WTC11 (cell line): ENCODE measurements at regions not wholly inside any gene's neighbourhood (a gene's known extent, or its start where the extent isn't known, plus 50 kb on each side); places are given as distances from the start of the nearest gene placed in this dataset.

Source experiments
- ATAC-seq: fragments of 200-7000 bp; cut with Tn5 transposase; 2 replicates; pipeline ENCODE4 v1.10.0; 2021; ENCODE audit warnings: mild to moderate bottlenecking, moderate library complexity
- CTCF ChIA-PET: fragments of 300-600 bp; sonication (Branson Sonifier 250); formaldehyde crosslinking; loops from one replicate; lab custom pipeline; 2021; ENCODE audit warnings: antibody characterized with exemption; lab: Charles Lee
- POLR2A ChIA-PET: fragments of 350-600 bp; sonication (Branson Sonifier 250); formaldehyde crosslinking; loops from one replicate; lab custom pipeline; 2021; ENCODE audit warnings: antibody characterized with exemption; lab: Charles Lee
- DNase-seq: peaks from one replicate; pipeline ENCODE4 v3.0.0; 2021; ENCODE audit warnings: low spot score
- H3K27ac Mint-ChIP-seq: 2 replicates; pipeline ENCODE4 v1.8.0; 2021; ENCODE audit warnings: mixed read lengths
- H3K27me3 Mint-ChIP-seq: 2 replicates; pipeline ENCODE4 v1.8.0; 2021; ENCODE audit warnings: low read depth, mild to moderate bottlenecking, moderate library complexity, mixed read lengths
- H3K36me3 Mint-ChIP-seq: 2 replicates; pipeline ENCODE4 v1.8.0; 2021; ENCODE audit warnings: mixed read lengths
- H3K4me1 Mint-ChIP-seq: 2 replicates; pipeline ENCODE4 v1.8.0; 2022; ENCODE audit warnings: mixed read lengths
- H3K4me3 Mint-ChIP-seq: 2 replicates; pipeline ENCODE4 v1.8.0; 2021; ENCODE audit warnings: mild to moderate bottlenecking, moderate library complexity, mixed read lengths
- H3K9me3 Mint-ChIP-seq: 2 replicates; pipeline ENCODE4 v1.8.0; 2021; ENCODE audit warnings: mixed read lengths
- ATF1 ChIP-seq: sonication (generic); formaldehyde crosslinking; IDR thresholded peaks from 2 replicates; pipeline ENCODE4 v1.8.1; 2023; ENCODE audit warnings: mild to moderate bottlenecking, moderate library complexity, missing genetic modification reagents
- EMX1 ChIP-seq: fragments of 250-450 bp; sonication (Bioruptor Pico); IDR thresholded peaks from 2 replicates; pipeline ENCODE4 v1.8.0; 2021; ENCODE audit warnings: mild to moderate bottlenecking
- FOXJ3 ChIP-seq: sonication (generic); formaldehyde crosslinking; IDR thresholded peaks from 2 replicates; pipeline ENCODE4 v1.9.0; 2021; ENCODE audit warnings: missing genetic modification reagents, mild to moderate bottlenecking, borderline replicate concordance
- GRHL2 ChIP-seq: fragments of 250-450 bp; sonication (Bioruptor Pico); IDR thresholded peaks from 2 replicates; pipeline ENCODE4 v1.8.0; 2022; ENCODE audit warnings: mild to moderate bottlenecking, moderate library complexity; ENCODE audit not compliant: insufficient replicate concordance, severe bottlenecking
- IRF2 ChIP-seq: sonication (generic); formaldehyde crosslinking; IDR thresholded peaks from 2 replicates; pipeline ENCODE4 v1.8.0; 2022; ENCODE audit warnings: low read depth, missing genetic modification reagents, borderline replicate concordance
- JUN ChIP-seq: sonication (generic); formaldehyde crosslinking; IDR thresholded peaks from 2 replicates; pipeline ENCODE4 v1.8.0; 2023; ENCODE audit warnings: mild to moderate bottlenecking, missing genetic modification reagents
- MYBL2 ChIP-seq: sonication (generic); formaldehyde crosslinking; IDR thresholded peaks from 2 replicates; pipeline ENCODE4 v1.8.1; 2023; ENCODE audit warnings: mild to moderate bottlenecking, moderate library complexity, missing genetic modification reagents
- NFATC4 ChIP-seq: fragments of 250-450 bp; sonication (Bioruptor Pico); IDR thresholded peaks from 2 replicates; pipeline ENCODE4 v1.9.0; 2021; ENCODE audit warnings: mild to moderate bottlenecking
- ZNF138 ChIP-seq: sonication (generic); formaldehyde crosslinking; conservative IDR thresholded peaks from 2 replicates; pipeline ENCODE4 v1.8.1; 2022; ENCODE audit warnings: mild to moderate bottlenecking, moderate library complexity, missing genetic modification reagents
- TF ChIP-seq, protein P1 (sequence below): sonication (generic); formaldehyde crosslinking; IDR thresholded peaks from 2 replicates; pipeline ENCODE4 v1.8.0; 2022; ENCODE audit warnings: missing genetic modification reagents
- TF ChIP-seq, protein P2 (sequence below): fragments of 250-450 bp; sonication (Bioruptor Pico); IDR thresholded peaks from 2 replicates; pipeline ENCODE4 v1.8.0; 2021; ENCODE audit warnings: mild to moderate bottlenecking
- TF ChIP-seq, protein P3 (sequence below): sonication (generic); formaldehyde crosslinking; IDR thresholded peaks from 2 replicates; pipeline ENCODE4 v1.8.0; 2022; ENCODE audit warnings: mild to moderate bottlenecking, missing genetic modification reagents
- TF ChIP-seq, protein P4 (sequence below): sonication (generic); formaldehyde crosslinking; IDR thresholded peaks from 2 replicates; pipeline ENCODE4 v1.8.1; 2023; ENCODE audit warnings: mild to moderate bottlenecking, missing genetic modification reagents, moderate library complexity
- TF ChIP-seq, protein P5 (sequence below): sonication (generic); formaldehyde crosslinking; IDR thresholded peaks from 2 replicates; pipeline ENCODE4 v1.8.1; 2022; ENCODE audit warnings: low read depth, missing genetic modification reagents, borderline replicate concordance
- TF ChIP-seq, protein P6 (sequence below): sonication (generic); formaldehyde crosslinking; IDR thresholded peaks from 2 replicates; pipeline ENCODE4 v1.8.1; 2022; ENCODE audit warnings: missing genetic modification reagents, borderline replicate concordance
- TF ChIP-seq, protein P7 (sequence below): sonication (generic); formaldehyde crosslinking; conservative IDR thresholded peaks from 2 replicates; pipeline ENCODE4 v1.8.1; 2023; ENCODE audit warnings: mild to moderate bottlenecking, low read depth, missing genetic modification reagents, moderate library complexity

DNA sequence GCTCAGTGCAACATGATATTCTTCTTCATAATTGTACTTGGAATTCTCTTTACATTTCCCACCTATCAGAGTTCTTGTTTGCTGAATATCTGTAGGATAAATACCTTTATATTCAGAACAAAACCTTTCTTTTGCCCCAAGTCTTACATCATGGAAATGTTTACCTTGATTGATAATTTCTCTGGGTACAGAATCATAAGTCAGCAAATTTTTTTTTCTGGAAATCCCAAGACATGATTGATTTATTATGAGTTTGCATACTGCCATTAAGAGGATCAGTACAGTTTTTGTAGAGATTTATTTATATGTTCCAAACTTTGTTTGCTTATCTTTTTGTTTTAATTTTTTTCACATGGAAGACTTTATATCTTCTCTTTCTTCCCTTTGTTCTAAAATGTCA is 699.8 kb upstream of the KIF2B start:
- no peaks in the 10 kb centered on the region for H3K4me1 Mint-ChIP-seq
- peaks cover 29% of the 10 kb centered on the region for H3K9me3 Mint-ChIP-seq
- peaks cover 13% of the 10 kb centered on the region for H3K36me3 Mint-ChIP-seq
- ATAC-seq (no peak), DNase-seq (no peak)
- H3K27ac Mint-ChIP-seq: no peak overlapping the region
- TF ChIP-seq, protein P1, sequence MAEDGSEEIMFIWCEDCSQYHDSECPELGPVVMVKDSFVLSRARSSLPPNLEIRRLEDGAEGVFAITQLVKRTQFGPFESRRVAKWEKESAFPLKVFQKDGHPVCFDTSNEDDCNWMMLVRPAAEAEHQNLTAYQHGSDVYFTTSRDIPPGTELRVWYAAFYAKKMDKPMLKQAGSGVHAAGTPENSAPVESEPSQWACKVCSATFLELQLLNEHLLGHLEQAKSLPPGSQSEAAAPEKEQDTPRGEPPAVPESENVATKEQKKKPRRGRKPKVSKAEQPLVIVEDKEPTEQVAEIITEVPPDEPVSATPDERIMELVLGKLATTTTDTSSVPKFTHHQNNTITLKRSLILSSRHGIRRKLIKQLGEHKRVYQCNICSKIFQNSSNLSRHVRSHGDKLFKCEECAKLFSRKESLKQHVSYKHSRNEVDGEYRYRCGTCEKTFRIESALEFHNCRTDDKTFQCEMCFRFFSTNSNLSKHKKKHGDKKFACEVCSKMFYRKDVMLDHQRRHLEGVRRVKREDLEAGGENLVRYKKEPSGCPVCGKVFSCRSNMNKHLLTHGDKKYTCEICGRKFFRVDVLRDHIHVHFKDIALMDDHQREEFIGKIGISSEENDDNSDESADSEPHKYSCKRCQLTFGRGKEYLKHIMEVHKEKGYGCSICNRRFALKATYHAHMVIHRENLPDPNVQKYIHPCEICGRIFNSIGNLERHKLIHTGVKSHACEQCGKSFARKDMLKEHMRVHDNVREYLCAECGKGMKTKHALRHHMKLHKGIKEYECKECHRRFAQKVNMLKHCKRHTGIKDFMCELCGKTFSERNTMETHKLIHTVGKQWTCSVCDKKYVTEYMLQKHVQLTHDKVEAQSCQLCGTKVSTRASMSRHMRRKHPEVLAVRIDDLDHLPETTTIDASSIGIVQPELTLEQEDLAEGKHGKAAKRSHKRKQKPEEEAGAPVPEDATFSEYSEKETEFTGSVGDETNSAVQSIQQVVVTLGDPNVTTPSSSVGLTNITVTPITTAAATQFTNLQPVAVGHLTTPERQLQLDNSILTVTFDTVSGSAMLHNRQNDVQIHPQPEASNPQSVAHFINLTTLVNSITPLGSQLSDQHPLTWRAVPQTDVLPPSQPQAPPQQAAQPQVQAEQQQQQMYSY (CRISPR knock-in tag): no peak
- POLR2A ChIA-PET: interaction anchor here (0.7 kb wide), 1 partner anchor 14 kb away, joined by 6 read pairs; no protein-coding TSS in a partner anchor
- CTCF ChIA-PET: no interaction called here
- H3K4me3 Mint-ChIP-seq: no peak overlapping the region
- H3K27me3 Mint-ChIP-seq: no peaks in the 10 kb centered on the region

DNA sequence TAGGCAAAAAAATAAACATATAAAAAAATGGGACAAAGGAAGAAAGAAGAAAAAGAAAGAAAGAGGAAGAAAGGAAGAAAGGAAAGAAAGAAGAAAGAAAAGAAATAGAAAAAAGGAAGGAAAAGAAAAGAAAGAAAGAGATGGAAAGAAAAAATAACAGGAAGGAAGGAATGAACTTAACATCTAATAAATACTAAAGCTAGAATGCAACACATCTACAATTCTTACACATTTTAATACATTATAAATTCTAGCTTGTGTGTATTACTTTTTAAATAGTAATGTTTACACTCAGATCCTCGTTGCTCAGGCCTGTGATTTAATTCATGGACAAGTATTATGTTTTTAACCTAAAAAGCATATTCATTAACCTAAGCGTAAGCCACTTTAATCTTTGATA is 703.0 kb upstream of the KIF2B start:
- Mint-ChIP-seq H3K4me1 (no peaks in the 10 kb centered on the region), H3K4me3 (no peak overlapping the region)
- TF ChIP-seq, protein P2, sequence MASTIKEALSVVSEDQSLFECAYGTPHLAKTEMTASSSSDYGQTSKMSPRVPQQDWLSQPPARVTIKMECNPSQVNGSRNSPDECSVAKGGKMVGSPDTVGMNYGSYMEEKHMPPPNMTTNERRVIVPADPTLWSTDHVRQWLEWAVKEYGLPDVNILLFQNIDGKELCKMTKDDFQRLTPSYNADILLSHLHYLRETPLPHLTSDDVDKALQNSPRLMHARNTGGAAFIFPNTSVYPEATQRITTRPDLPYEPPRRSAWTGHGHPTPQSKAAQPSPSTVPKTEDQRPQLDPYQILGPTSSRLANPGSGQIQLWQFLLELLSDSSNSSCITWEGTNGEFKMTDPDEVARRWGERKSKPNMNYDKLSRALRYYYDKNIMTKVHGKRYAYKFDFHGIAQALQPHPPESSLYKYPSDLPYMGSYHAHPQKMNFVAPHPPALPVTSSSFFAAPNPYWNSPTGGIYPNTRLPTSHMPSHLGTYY (CRISPR knock-in tag): no peak
- TF ChIP-seq, protein P3, sequence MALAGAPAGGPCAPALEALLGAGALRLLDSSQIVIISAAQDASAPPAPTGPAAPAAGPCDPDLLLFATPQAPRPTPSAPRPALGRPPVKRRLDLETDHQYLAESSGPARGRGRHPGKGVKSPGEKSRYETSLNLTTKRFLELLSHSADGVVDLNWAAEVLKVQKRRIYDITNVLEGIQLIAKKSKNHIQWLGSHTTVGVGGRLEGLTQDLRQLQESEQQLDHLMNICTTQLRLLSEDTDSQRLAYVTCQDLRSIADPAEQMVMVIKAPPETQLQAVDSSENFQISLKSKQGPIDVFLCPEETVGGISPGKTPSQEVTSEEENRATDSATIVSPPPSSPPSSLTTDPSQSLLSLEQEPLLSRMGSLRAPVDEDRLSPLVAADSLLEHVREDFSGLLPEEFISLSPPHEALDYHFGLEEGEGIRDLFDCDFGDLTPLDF: no peak
- TF ChIP-seq JUN (CRISPR knock-in tag) (no peak), GRHL2 (CRISPR knock-in tag) (no peak), IRF2 (no peak), ATF1 (CRISPR knock-in tag) (no peak), NFATC4 (CRISPR knock-in tag) (no peak), EMX1 (CRISPR knock-in tag) (no peak), FOXJ3 (no peak), MYBL2 (CRISPR knock-in tag) (no peak), ZNF138 (no peak)
- TF ChIP-seq, protein P4, sequence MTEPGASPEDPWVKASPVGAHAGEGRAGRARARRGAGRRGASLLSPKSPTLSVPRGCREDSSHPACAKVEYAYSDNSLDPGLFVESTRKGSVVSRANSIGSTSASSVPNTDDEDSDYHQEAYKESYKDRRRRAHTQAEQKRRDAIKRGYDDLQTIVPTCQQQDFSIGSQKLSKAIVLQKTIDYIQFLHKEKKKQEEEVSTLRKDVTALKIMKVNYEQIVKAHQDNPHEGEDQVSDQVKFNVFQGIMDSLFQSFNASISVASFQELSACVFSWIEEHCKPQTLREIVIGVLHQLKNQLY (CRISPR knock-in tag): no peak
- TF ChIP-seq, protein P5, sequence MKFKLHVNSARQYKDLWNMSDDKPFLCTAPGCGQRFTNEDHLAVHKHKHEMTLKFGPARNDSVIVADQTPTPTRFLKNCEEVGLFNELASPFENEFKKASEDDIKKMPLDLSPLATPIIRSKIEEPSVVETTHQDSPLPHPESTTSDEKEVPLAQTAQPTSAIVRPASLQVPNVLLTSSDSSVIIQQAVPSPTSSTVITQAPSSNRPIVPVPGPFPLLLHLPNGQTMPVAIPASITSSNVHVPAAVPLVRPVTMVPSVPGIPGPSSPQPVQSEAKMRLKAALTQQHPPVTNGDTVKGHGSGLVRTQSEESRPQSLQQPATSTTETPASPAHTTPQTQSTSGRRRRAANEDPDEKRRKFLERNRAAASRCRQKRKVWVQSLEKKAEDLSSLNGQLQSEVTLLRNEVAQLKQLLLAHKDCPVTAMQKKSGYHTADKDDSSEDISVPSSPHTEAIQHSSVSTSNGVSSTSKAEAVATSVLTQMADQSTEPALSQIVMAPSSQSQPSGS (CRISPR knock-in tag): no peak
- TF ChIP-seq, protein P6, sequence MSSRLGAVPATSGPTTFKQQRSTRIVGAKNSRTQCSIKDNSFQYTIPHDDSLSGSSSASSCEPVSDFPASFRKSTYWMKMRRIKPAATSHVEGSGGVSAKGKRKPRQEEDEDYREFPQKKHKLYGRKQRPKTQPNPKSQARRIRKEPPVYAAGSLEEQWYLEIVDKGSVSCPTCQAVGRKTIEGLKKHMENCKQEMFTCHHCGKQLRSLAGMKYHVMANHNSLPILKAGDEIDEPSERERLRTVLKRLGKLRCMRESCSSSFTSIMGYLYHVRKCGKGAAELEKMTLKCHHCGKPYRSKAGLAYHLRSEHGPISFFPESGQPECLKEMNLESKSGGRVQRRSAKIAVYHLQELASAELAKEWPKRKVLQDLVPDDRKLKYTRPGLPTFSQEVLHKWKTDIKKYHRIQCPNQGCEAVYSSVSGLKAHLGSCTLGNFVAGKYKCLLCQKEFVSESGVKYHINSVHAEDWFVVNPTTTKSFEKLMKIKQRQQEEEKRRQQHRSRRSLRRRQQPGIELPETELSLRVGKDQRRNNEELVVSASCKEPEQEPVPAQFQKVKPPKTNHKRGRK (CRISPR knock-in tag): no peak
- TF ChIP-seq, protein P7, sequence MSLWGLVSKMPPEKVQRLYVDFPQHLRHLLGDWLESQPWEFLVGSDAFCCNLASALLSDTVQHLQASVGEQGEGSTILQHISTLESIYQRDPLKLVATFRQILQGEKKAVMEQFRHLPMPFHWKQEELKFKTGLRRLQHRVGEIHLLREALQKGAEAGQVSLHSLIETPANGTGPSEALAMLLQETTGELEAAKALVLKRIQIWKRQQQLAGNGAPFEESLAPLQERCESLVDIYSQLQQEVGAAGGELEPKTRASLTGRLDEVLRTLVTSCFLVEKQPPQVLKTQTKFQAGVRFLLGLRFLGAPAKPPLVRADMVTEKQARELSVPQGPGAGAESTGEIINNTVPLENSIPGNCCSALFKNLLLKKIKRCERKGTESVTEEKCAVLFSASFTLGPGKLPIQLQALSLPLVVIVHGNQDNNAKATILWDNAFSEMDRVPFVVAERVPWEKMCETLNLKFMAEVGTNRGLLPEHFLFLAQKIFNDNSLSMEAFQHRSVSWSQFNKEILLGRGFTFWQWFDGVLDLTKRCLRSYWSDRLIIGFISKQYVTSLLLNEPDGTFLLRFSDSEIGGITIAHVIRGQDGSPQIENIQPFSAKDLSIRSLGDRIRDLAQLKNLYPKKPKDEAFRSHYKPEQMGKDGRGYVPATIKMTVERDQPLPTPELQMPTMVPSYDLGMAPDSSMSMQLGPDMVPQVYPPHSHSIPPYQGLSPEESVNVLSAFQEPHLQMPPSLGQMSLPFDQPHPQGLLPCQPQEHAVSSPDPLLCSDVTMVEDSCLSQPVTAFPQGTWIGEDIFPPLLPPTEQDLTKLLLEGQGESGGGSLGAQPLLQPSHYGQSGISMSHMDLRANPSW (CRISPR knock-in tag): no peak
- TF ChIP-seq, all 79 proteins: peak for 0
- peaks cover 42% of the 10 kb centered on the region for H3K36me3 Mint-ChIP-seq
- ChIA-PET CTCF (no interaction called here), POLR2A (no interaction called here)
- DNase-seq: no peak
- no peaks in the 10 kb centered on the region for H3K27me3 Mint-ChIP-seq
- no peak for ATAC-seq
- H3K9me3 Mint-ChIP-seq: peaks cover 55% of the 10 kb centered on the region
- H3K27ac Mint-ChIP-seq: no peak overlapping the region
